ACHN (cell line): ENCODE measurements at regions not wholly inside any gene's neighbourhood (a gene's known extent, or its start where the extent isn't known, plus 50 kb on each side); places are given as distances from the start of the nearest gene placed in this dataset.

ENCODE experiments used
- DNase-seq: peaks from one replicate; pipeline ENCODE4 v3.0.0-alpha.2; 2015
- in situ Hi-C: cut with HindIII; loops from 2 replicates; pipeline ENCODE4 v1.10.0; 2017; ENCODE audit warnings: low sequenced_read_pairs, low pct_ligation_motif_present, low pct_unique_long_range_greater_than_20kb

DNA sequence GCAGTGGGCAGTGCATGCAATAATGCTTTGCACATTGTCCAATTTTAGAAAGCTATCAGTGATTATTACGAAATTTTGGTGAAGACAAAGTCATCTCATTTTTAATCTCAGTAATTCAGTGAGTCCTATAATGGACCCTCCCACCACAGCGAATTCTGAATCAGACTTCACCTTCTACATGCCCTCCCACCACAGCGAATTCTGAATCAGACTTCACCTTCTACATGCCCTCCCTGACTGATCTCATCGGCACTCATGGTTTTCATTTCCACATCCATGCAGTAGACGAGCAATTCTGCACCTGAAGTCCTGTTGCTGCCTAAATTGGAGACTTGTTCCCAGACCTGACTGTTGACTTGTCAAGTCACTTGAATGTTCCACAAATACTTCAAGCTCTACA lies 522.3 kb downstream of the EIPR1 start:
- in situ Hi-C loops = no loop called here

GRCh38 chr2:2853346-2853745 lies 522.3 kb upstream of the MYT1L start:
- DNase-seq = no peak
- in situ Hi-C loops = no loop called here

More for the DNA sequence above, 522.3 kb downstream of the EIPR1 start:
- no peak for DNase-seq

GRCh38 chr2:2851806-2852777 lies 521.0 kb upstream of the MYT1L start:
- in situ Hi-C loops = no loop called here
- DNase-seq = no peak

- in situ Hi-C loops = no loop called here
- no peak for DNase-seq
Observed at GRCh38 chr2:2851316-2851715, 520.2 kb upstream of the MYT1L start.

DNA sequence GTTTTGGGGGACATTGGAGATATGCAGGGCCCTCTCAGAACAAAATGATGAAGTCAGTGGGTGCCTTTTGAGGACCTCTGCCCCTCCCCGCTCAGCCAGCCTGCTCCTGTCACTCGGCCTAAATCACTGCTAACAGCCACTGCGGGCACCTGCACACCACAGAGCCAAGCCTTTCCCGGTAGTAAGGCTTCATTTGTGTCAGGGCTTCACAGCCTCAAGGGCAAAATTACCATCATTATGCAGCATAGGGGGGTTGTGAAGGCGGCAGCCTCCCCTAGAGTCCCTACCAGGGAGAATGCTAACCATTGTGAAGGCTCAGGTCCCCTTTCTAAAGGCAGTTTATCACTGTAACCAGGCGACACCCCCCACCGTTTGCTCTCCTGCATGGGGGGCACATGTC lies 519.8 kb upstream of the MYT1L start:
- no peak for DNase-seq
- in situ Hi-C loops = no loop called here

- no peak for DNase-seq
- in situ Hi-C loops = no loop called here
Observed at GRCh38 chr2:2850218-2850755, 519.2 kb upstream of the MYT1L start.

DNA sequence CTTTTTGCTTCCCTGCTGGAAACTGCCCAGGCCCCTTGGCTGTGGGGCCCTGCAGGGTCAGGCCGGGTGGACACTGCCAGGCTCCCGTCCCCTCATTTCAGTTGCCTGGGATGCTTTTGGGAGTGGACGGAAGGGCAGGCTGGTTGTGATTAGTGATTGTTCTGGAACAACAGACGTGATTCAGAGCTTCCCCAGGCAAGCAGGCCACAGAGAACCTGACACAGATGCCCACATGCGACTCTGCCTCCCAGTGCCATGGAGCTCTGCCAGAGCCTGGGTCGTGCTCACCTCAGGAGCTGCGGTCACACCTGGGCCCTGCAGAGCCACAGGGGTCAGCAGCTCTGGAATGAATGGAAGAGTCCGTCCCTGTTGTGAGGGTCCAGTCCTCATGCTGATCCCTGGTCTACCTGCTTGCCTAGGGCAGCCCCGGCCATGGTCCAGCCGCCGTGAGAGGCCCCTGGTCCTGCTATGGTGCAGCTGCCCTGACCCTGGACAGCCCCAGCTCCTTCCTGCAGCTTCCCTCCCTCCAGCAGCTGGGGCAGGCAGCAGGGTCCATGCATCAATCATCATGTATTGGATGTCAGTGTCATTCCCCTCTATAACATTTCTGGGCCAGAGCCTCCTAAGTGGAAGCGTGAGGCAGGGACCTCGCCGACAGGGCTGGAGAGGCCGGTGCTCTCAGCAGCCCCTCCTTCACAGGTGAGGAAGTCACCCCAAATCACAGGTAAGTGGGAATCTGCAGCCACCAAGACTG lies 518.6 kb upstream of the MYT1L start:
- no peak for DNase-seq
- in situ Hi-C loops = no loop called here

GRCh38 chr2:2848621-2849333 lies 517.7 kb upstream of the MYT1L start:
- in situ Hi-C loops = no loop called here
- no peak for DNase-seq

- no peak for DNase-seq
- in situ Hi-C loops = no loop called here
Observed at GRCh38 chr2:2848198-2848597, 517.1 kb upstream of the MYT1L start.

- in situ Hi-C loops = no loop called here
- no peak for DNase-seq
Observed at GRCh38 chr2:2847209-2847676, 516.2 kb upstream of the MYT1L start.

- no peak for DNase-seq
- in situ Hi-C loops = no loop called here
Observed at GRCh38 chr2:2846332-2847208, 515.5 kb upstream of the MYT1L start.

- in situ Hi-C loops = no loop called here
Observed at GRCh38 chr2:2845806-2846315, 514.8 kb upstream of the MYT1L start.

GRCh38 chr2:2845267-2845666 lies 514.2 kb upstream of the MYT1L start:
- in situ Hi-C loops = no loop called here
- no peak for DNase-seq

More at GRCh38 chr2:2845806-2846315, 514.8 kb upstream of the MYT1L start:
- no peak for DNase-seq

DNA sequence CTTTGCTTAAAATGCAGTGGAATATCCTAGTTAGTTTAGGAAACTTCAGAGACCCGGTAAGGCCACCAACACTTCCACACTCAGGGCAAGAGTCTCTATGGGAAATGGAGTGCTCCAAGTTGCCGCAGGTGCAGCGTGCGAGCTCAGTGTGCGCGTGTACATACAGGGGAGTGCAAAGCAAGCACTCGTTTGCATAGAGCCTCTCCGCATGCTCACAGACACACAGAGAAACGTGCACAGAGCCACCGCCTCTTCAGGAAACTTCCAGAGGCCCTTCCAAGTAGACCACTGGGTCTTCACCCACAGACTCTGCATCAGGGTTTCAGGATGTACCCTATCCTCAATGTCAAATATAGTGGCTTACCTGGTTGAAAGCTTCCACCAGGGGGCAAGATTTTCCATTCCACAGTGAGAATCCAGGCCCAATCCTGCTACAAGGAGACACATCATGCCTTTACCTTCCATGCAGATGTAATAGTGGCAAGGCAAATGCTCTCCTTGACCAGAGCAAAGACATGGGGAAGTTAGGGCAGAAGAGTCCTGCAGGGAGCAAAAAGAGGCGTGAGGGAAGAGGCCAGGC lies 513.0 kb upstream of the MYT1L start:
- in situ Hi-C loops = no loop called here
- peak; percentile 5 for DNase-seq

DNA sequence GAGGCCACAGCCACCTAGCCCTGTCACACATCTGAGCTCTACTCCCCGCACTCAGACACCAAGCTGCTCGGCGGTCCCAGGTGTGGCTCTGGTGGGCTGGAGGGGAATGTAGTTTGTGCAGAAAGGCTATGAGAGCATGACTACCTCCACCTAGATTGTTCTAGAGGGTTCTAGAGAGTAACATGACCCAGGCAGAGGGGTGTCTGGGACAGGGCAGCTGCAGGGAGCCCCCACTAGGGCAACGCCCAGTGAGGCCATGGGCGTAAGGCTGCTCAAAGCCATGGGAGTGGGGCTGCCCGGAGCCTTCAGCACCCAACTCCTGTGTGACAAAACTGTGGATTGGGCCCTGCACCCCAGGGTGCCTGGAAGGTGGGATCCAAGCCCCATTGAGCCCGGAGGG lies 511.4 kb upstream of the MYT1L start:
- in situ Hi-C loops = no loop called here
- DNase-seq = no peak

- DNase-seq = no peak
- in situ Hi-C loops = no loop called here
Observed at GRCh38 chr2:2840681-2841300, 509.7 kb upstream of the MYT1L start.
